ENCODE measurements at regions not wholly inside any gene's neighbourhood (a gene's known extent, or its start where the extent isn't known, plus 50 kb on each side); places are given as distances from the start of the nearest gene placed in this dataset.

DNA sequence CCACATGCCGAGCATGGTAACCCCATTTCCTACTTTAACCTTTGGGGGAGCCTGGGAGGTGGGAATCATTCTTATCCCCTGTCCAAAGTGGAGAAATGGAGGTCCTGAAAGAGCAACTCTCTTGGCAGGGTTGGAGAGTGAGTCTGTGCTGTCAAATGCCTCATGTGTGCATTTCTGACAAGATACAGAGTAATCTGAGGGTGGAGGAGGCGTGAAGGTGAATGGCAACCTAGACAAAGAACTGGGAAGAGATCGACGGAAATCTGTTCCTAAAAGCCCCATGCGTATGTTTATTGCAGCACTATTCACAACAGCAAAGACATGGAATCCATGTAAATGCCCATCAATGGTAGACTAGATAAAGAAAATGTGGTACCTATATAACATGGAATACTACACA lies 63.8 kb upstream of the USP29 start:
- no peak for TF ChIP-seq BHLHE40 (IDR thresholded peaks at IDR 0.05; ENCODE audit: borderline replicate concordance)
- no peak for TF ChIP-seq SUZ12 (IDR thresholded peaks at IDR 0.05)
- no peak for TF ChIP-seq SP1 (IDR thresholded peaks at IDR 0.05)
- no peak for TF ChIP-seq CTBP1 (IDR thresholded peaks at IDR 0.05; ENCODE audit: borderline replicate concordance)
- TF ChIP-seq FOXK2 (IDR thresholded peaks at IDR 0.05) = no peak
- no peak for TF ChIP-seq ZNF384 (IDR thresholded peaks at IDR 0.05)
- no peak for TF ChIP-seq HDGF (IDR thresholded peaks at IDR 0.05; ENCODE audit: borderline replicate concordance)
- TF ChIP-seq FOXM1 (IDR thresholded peaks at IDR 0.05; ENCODE audit: borderline replicate concordance) = no peak
- no peak for TF ChIP-seq FOXA1 (IDR thresholded peaks at IDR 0.05)
- TF ChIP-seq, protein P1, sequence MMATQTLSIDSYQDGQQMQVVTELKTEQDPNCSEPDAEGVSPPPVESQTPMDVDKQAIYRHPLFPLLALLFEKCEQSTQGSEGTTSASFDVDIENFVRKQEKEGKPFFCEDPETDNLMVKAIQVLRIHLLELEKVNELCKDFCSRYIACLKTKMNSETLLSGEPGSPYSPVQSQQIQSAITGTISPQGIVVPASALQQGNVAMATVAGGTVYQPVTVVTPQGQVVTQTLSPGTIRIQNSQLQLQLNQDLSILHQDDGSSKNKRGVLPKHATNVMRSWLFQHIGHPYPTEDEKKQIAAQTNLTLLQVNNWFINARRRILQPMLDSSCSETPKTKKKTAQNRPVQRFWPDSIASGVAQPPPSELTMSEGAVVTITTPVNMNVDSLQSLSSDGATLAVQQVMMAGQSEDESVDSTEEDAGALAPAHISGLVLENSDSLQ (IDR thresholded peaks at IDR 0.05) = no peak
- no peak for TF ChIP-seq ARNT (IDR thresholded peaks at IDR 0.05)
- TF ChIP-seq L3MBTL2 (conservative IDR thresholded peaks at IDR 0.05) = no peak
- no peak for TF ChIP-seq NFRKB (IDR thresholded peaks at IDR 0.05)
